IMR-90 (cell line): ENCODE measurements at regions not wholly inside any gene's neighbourhood (a gene's known extent, or its start where the extent isn't known, plus 50 kb on each side); places are given as distances from the start of the nearest gene placed in this dataset.

Experiments used
- ATAC-seq: fragments of 200-7000 bp; cut with Tn5 transposase; 2 replicates; pipeline ENCODE4 v1.9.1; 2020; ENCODE audit warnings: low read depth, mild to moderate bottlenecking, moderate library complexity
- BruUV-seq: library from RNA; stranded (reverse); fragments of 400-500 nt; replicated peaks from 2 replicates; lab custom pipeline; 2021; lab: Mats Ljungman, UMichigan
- CTCF ChIA-PET: fragments of 300-600 bp; formaldehyde crosslinking; extraction: SDS; loops from one replicate; lab custom pipeline; 2021; ENCODE audit warnings: antibody characterized with exemption; lab: Yijun Ruan, JAX
- POLR2A ChIA-PET: fragments of 300-600 bp; sonication (Branson Sonifier 250); formaldehyde crosslinking; loops from one replicate; lab custom pipeline; 2022; ENCODE audit warnings: antibody characterized with exemption; ENCODE audit not compliant: unreplicated experiment; lab: Charles Lee
- DNase-seq: peaks from one replicate; pipeline ENCODE4 v3.0.0; 2013
- H2AFZ ChIP-seq: replicated peaks from 2 replicates; pipeline ENCODE3; 2013; ENCODE audit warnings: low read length, mild to moderate bottlenecking; ENCODE audit not compliant: poor library complexity
- H2AK5ac ChIP-seq: 2 replicates; pipeline ENCODE4 v1.6.1; 2013; ENCODE audit warnings: low read depth, low read length, inconsistent platforms
- H2AK9ac ChIP-seq: replicated peaks from 2 replicates; pipeline ENCODE3; 2013; ENCODE audit warnings: mild to moderate bottlenecking, low read depth, low read length, moderate library complexity; ENCODE audit not compliant: poor library complexity
- H2BK120ac ChIP-seq: 2 replicates; pipeline ENCODE4 v1.6.1; 2013; ENCODE audit warnings: low read depth, low read length, inconsistent platforms
- H2BK15ac ChIP-seq: 3 replicates; pipeline ENCODE4 v1.6.1; 2013; ENCODE audit warnings: low read depth, low read length, inconsistent platforms
- H2BK20ac ChIP-seq: 2 replicates; pipeline ENCODE4 v1.6.1; 2013; ENCODE audit warnings: low read depth, mild to moderate bottlenecking, inconsistent platforms, low read length, moderate library complexity
- H2BK5ac ChIP-seq: 2 replicates; pipeline ENCODE4 v1.6.1; 2013; ENCODE audit warnings: mild to moderate bottlenecking, low read depth, low read length, inconsistent platforms; ENCODE audit not compliant: poor library complexity, severe bottlenecking
- H3K14ac ChIP-seq: replicated peaks from 2 replicates; pipeline ENCODE4 v1.6.1; 2013; ENCODE audit warnings: low read depth, low read length, inconsistent platforms
- H3K18ac ChIP-seq: 2 replicates; pipeline ENCODE4 v1.6.1; 2013; ENCODE audit warnings: low read depth, low read length, control low read depth
- H3K23ac ChIP-seq: 2 replicates; pipeline ENCODE4 v1.6.1; 2013; ENCODE audit warnings: low read depth, low read length, inconsistent platforms
- H3K27ac ChIP-seq: 2 replicates; pipeline ENCODE4 v1.5.1; 2013; ENCODE audit warnings: mild to moderate bottlenecking, control low read depth, low read length; ENCODE audit not compliant: insufficient read depth
- H3K27me3 ChIP-seq: 2 replicates; pipeline ENCODE4 v1.6.1; 2013; ENCODE audit warnings: low read length; ENCODE audit not compliant: control insufficient read depth, insufficient read depth
- H3K36me3 ChIP-seq: 2 replicates; pipeline ENCODE4 v1.6.1; 2013; ENCODE audit warnings: low read length, mixed read lengths; ENCODE audit not compliant: control insufficient read depth, insufficient read depth
- H3K4ac ChIP-seq: 2 replicates; pipeline ENCODE4 v1.6.1; 2013; ENCODE audit warnings: low read depth, low read length, inconsistent platforms
- H3K4me1 ChIP-seq: 2 replicates; pipeline ENCODE4 v1.6.1; 2013; ENCODE audit warnings: low read length, mixed read lengths; ENCODE audit not compliant: control insufficient read depth, insufficient read depth
- H3K4me2 ChIP-seq: 2 replicates; pipeline ENCODE4 v1.6.1; 2013; ENCODE audit warnings: low read depth, mild to moderate bottlenecking, control low read depth, low read length, moderate library complexity
- H3K4me3 ChIP-seq: 2 replicates; pipeline ENCODE4 v1.5.1; 2013; ENCODE audit warnings: low read depth, mild to moderate bottlenecking, control low read depth, low read length, moderate library complexity; ENCODE audit not compliant: insufficient read depth
- H3K56ac ChIP-seq: 2 replicates; pipeline ENCODE4 v1.6.1; 2013; ENCODE audit warnings: low read length, inconsistent platforms; ENCODE audit not compliant: insufficient read depth; ENCODE audit errors: extremely low read depth
- H3K79me1 ChIP-seq, 2 experiments: 2 replicates each; pipeline ENCODE4 v1.6.1; 2013; ENCODE audit warnings: low read length in 2 of 2, inconsistent platforms in 1 of 2, low read depth in 1 of 2
- H3K9ac ChIP-seq: 2 replicates; pipeline ENCODE4 v1.6.1; 2013; ENCODE audit warnings: low read depth, low read length, control low read depth
- H3K9me1 ChIP-seq: 2 replicates; pipeline ENCODE4 v1.6.1; 2013; ENCODE audit warnings: low read length, inconsistent platforms; ENCODE audit not compliant: insufficient read depth
- H3K9me3 ChIP-seq: 2 replicates; pipeline ENCODE4 v1.6.1; 2013; ENCODE audit warnings: low read length; ENCODE audit not compliant: control insufficient read depth, insufficient read depth
- H4K20me1 ChIP-seq: 2 replicates; pipeline ENCODE4 v1.6.1; 2013; ENCODE audit warnings: low read length, inconsistent platforms; ENCODE audit not compliant: insufficient read depth
- H4K5ac ChIP-seq: 2 replicates; pipeline ENCODE4 v1.6.1; 2013; ENCODE audit warnings: mild to moderate bottlenecking, low read depth, low read length, control low read depth
- H4K8ac ChIP-seq, 2 experiments: 2 replicates each; pipeline ENCODE4 v1.6.1; 2013; ENCODE audit warnings: low read depth in 2 of 2, low read length in 2 of 2, control low read depth in 1 of 2, inconsistent platforms in 1 of 2
- H4K91ac ChIP-seq: 2 replicates; pipeline ENCODE4 v1.6.1; 2013; ENCODE audit warnings: low read depth, low read length, inconsistent platforms; ENCODE audit not compliant: insufficient read depth
- CEBPB ChIP-seq: IDR thresholded peaks from 2 replicates; pipeline ENCODE4 v1.6.1; 2012; ENCODE audit warnings: low read depth, low read length, improper control_type of control experiment
- WGBS, 2 experiments: methylation state at CpG; one replicate each; pipeline versions ENCODE4 v1.1.5 to v1.1.7; 2013; ENCODE audit warnings: missing lambda C conversion rate in 2 of 2; ENCODE audit not compliant: insufficient read length in 1 of 2; ENCODE audit errors: extremely low coverage in 2 of 2; 5-methylcytosine and 5-hydroxymethylcytosine counted together
- dilution Hi-C: fragments of 300-500 bp; cut with HindIII; formaldehyde crosslinking; loops from one replicate; pipeline ENCODE4 v1.14.3; 2018; ENCODE audit warnings: low sequenced_read_pairs; ENCODE audit not compliant: unreplicated experiment
- in situ Hi-C: fragments of 300-500 bp; cut with MboI; formaldehyde crosslinking; loops from 3 replicates; pipeline ENCODE4 v1.14.3; 2019; ENCODE audit warnings: low sequenced_read_pairs, inconsistent platforms, mixed read lengths
- intact Hi-C: fragments of 100-400 bp; cut with micrococcal nuclease; formaldehyde crosslinking; loops from 2 replicates; pipeline ENCODE4 v1.10.0; 2022
- TF ChIP-seq, protein P1 (sequence below): fragments of 150-350 bp; IDR thresholded peaks from 2 replicates; pipeline ENCODE4 v1.6.1; 2017; ENCODE audit warnings: mild to moderate bottlenecking, antibody characterized with exemption, low read length, low read depth

DNA sequence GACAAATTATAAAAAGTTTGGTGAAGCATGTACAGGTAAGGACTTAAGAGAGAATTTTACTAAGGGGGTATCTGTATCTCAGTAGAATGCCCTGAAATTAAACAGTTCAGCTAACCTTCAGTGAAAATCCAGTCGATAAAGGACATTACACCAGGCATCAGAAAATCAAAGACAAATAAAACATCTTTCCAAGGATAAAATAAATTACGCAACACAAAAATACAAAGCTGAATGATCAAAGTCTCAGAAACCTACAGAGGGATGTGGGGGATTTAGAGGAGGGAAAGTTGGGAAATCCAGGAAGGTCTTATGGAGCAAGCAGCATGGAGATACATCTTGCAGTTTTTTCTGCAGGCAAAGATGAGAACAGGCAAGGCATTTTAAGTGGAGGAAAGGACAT, 384.1 kb downstream of the TNS1 start:
- H3K4me1 ChIP-seq, result peaks cover 23% of the 10 kb centered on the region
- H2BK5ac ChIP-seq, result no peak overlapping the region
- H2AK5ac ChIP-seq, result no peak overlapping the region
- dilution Hi-C loops (no loop called here), intact Hi-C loops (loop anchor here (5.0 kb wide), 2 partner anchors 46 to 341 kb away; no protein-coding TSS in a partner anchor), in situ Hi-C loops (no loop called here)
- no peak overlapping the region for H2BK20ac ChIP-seq
- no peak overlapping the region for H3K4me2 ChIP-seq
- no peaks in the 10 kb centered on the region for H3K9me3 ChIP-seq
- H4K20me1 ChIP-seq, result no peaks in the 10 kb centered on the region
- no peak overlapping the region; the same call in 2 of the 3 replicates for H2BK15ac ChIP-seq
- no peaks in the 10 kb centered on the region for H3K27me3 ChIP-seq
- no peak overlapping the region for H3K4me3 ChIP-seq
- no peaks in the 10 kb centered on the region for H3K36me3 ChIP-seq
- no peak overlapping the region for H3K14ac ChIP-seq
- no CpG with 5 or more reads among the region's 2 CpGs for WGBS, 2 experiments
- H3K9me1 ChIP-seq, result peaks cover 10% of the 10 kb centered on the region
- BruUV-seq, result no TSS peak
- H3K23ac ChIP-seq, result no peak overlapping the region
- no peak overlapping the region for H3K27ac ChIP-seq
- H3K79me1 ChIP-seq, result no peaks in the 10 kb centered on the region
- ATAC-seq (no peak), DNase-seq (no peak)
- H4K5ac ChIP-seq, result no peak overlapping the region
- TF ChIP-seq, protein P1, sequence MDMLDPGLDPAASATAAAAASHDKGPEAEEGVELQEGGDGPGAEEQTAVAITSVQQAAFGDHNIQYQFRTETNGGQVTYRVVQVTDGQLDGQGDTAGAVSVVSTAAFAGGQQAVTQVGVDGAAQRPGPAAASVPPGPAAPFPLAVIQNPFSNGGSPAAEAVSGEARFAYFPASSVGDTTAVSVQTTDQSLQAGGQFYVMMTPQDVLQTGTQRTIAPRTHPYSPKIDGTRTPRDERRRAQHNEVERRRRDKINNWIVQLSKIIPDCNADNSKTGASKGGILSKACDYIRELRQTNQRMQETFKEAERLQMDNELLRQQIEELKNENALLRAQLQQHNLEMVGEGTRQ, result no peak
- TF ChIP-seq CEBPB, result peak; percentile 70
- no peak overlapping the region for H3K9ac ChIP-seq
- H2AK9ac ChIP-seq, result no peak overlapping the region
- H2BK120ac ChIP-seq, result no peak overlapping the region
- CTCF ChIA-PET, result no interaction called here
- H4K8ac ChIP-seq, result no peak overlapping the region
- no peak overlapping the region for H3K56ac ChIP-seq
- H2AFZ ChIP-seq, result no peak overlapping the region
- peak overlapping the region; percentile 11; the same call in 1 of the 2 replicates for H3K18ac ChIP-seq
- no peak overlapping the region for H4K91ac ChIP-seq
- POLR2A ChIA-PET, result no interaction called here
- no peak overlapping the region for H3K4ac ChIP-seq
